ENCODE measurements at regions not wholly inside any gene's neighbourhood (a gene's known extent, or its start where the extent isn't known, plus 50 kb on each side); places are given as distances from the start of the nearest gene placed in this dataset.
"Not testable (repeated sequence)": the region's sequence is repeated elsewhere in the genome, so short reads cannot be mapped to it uniquely, and the experiment has no call there.

GRCh38 chr18:10354241-10354811, 100.1 kb upstream of the APCDD1 start:
- no peak for DNase-seq (ENCODE audit: low read depth)

DNA sequence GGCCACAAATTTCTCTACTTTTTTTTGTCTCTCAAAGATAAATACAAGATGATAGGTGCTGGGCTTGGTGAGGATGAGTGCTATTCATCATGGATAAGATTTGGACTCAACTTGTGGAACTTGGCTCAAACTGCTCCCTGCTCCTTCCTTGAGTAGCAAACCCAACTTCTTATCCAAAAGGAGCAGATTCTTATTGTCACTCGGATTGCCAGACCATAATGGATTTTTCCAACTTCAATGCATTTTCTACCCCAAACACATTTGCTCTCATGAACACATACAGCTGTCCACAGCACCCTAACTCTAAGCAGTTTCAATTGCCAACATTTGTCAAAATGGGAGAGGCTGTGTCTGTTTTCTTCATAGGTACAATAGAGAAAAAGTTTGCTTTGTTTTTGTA, 99.5 kb upstream of the APCDD1 start:
- no peak for DNase-seq (ENCODE audit: low read depth)

DNA sequence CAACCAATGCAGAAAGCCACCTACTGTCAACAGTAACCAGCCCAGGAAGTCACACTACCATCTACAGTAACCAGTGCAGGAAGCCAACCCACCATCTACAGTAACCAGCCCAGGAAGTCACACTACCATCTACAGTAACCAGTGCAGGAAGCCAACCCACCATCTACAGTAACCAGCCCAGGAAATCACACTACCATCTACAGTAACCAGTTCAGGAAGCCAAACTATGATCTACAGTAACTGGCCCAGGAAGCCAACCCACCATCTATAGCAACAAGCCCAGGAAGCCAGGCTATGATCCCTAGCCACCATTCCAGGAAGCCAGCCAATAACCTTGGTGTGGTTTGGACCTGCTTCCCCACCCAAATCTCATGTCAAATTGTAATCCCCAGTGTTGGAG, 97.4 kb upstream of the APCDD1 start:
- DNase-seq (ENCODE audit: low read depth) = not testable (repeated sequence)

DNA sequence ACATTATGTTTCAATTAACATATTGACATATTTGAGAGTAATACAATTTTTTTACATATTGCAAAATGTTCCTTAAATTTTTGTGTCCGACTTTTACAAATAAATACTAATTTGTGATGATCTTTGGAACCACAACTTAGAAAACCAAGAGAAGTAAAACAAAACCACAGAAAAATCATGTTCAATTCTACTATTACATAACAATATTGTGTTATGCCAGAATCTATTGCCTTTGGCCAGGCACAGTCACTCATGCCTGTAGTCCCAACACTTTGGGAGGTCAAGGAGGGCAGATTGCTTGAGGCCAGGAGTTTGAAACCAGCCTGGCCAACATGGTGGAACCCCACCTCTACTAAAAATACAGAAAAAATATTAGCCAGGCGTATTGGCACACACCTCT, 92.8 kb upstream of the APCDD1 start:
- DNase-seq (ENCODE audit: low read depth) = no peak

- DNase-seq (ENCODE audit: low read depth) = no peak
Observed at GRCh38 chr18:10365021-10365500, 89.4 kb upstream of the APCDD1 start.

DNA sequence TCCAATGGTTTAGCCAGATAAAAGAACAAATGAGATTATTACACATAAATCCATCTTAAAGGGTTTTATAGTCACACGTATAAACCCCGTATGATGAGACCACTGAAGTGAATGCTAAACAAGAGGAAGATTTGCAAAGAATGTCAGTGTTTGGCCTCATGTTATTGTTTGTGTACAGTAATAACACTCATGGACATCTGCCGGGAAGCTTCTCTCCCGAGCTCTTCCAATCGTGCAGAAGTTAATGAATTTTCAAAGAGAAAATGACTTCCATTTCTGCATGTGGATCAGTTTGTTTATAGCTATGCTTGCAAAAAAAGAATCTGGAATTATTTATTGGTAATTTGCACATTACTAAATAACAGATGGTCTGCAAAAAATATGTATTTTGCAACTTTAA, 88.5 kb upstream of the APCDD1 start:
- no peak for DNase-seq (ENCODE audit: low read depth)

GRCh38 chr18:10367836-10368235, 86.6 kb upstream of the APCDD1 start:
- no peak for DNase-seq (ENCODE audit: low read depth)

DNA sequence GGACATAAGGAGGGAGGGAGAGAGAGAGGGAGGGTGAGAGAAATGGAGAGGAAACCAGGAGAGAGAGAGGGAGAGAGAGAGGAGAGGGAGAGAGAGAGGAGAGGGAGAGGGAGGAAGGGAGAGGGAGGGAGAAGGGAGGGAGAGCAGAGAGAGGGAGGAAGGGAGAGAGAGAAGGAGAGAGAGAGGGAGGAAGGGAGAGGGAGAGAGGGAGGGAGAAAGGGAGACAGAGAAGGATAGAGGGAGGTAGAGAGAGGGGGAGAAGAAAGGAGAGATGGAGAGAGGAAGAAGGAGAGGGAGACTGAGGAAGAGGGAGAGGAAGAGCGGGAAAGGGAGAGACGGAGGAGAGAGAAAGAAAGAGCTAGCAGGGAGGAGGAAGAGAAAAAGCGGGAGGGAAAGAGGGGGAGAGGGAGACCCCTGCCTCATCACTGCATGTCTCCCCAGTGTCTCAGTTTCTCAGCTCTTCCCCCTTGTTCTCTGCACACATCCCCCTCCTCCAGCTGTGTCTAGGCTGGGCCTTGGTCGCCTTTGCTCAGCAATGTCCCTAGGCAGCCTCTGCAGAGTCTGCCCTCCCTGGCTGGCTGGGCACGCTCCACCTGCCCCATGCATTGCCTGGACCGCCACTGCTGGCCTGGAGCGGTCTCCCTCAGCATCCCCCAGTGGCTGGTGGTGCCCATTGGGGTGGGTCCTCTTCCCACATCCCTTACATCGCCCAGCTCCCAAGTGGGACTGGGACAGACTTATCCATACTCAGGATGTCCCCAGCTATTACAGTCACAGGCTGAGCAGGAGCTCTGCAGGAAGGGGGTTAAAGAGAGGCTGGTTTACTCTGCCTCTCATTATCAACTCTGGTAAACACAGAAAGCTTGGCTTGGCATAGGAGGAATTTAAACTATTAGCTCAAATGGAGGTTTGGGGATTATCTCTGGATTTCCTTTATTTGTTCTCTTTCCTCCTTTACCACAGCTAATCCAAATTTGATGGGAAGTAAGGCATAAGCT, 85.7 kb upstream of the APCDD1 start:
- peak; percentile 4 for DNase-seq (ENCODE audit: low read depth)

GRCh38 chr18:10370716-10371115, 83.7 kb upstream of the APCDD1 start:
- DNase-seq (ENCODE audit: low read depth) = no peak

GRCh38 chr18:10371165-10371564, 83.3 kb upstream of the APCDD1 start:
- DNase-seq (ENCODE audit: low read depth) = no peak

GRCh38 chr18:10374195-10374594, 80.2 kb upstream of the APCDD1 start:
- DNase-seq (ENCODE audit: low read depth) = no peak

- DNase-seq (ENCODE audit: low read depth) = no peak
Observed at GRCh38 chr18:10374636-10375293, 79.7 kb upstream of the APCDD1 start.

GRCh38 chr18:10376731-10377130, 77.7 kb upstream of the APCDD1 start:
- DNase-seq (ENCODE audit: low read depth) = no peak

- no peak for DNase-seq (ENCODE audit: low read depth)
Observed at GRCh38 chr18:10377956-10378355, 76.5 kb upstream of the APCDD1 start.

DNA sequence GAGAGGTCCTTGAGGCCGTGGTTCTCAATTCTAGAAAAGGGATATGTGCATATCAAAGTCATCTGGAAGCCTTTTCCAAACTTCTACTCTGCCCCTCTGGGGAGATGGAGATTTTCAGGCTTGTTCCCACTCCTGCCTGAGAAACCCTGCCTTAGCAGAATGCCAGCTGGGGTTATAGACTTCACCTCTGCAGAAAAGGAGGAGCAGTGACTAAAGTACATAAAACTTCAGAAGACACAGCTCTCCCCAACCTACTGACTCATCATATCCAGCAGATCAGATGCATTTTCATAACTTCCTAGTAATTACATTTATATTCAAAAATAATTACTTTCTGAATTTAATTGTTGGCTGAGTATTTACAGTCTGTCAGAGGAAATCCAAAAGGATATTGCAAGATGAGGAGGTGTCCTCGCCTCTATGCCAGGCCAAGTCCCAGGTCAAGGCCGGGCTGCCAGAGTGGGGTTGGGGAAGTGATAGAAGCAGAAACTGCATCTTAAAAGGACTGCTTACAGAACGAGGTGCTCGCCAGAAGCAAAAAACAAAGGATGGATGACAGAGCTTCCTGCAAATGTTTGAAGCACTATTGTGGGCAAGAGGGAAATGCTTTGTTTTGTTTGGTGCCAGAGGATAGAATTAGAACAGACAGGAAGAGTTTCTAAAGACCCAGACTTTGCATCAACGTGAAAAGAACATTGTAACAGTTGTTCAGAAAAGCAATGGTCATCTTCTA, 75.6 kb upstream of the APCDD1 start:
- no peak for DNase-seq (ENCODE audit: low read depth)

DNA sequence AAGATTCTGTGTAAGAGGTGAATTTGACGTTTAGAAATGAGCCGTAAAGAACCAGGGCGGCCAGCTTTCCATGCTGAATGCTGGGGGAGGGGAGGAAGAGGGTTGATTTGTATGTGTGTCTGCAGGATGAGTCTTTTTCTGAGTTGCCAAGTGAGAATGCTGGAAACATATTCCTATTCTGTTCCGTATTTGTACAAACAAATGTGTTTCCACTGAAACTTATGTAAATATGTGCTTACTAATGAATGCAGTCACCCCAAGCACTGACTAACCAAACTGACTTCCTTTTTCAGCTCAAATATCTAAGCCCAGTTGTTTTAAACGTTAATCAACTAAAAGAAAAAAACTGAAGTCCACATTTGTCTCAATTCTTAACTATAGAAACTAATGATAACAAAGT, 74.9 kb upstream of the APCDD1 start:
- no peak for DNase-seq (ENCODE audit: low read depth)

GRCh38 chr18:10381516-10381915, 72.9 kb upstream of the APCDD1 start:
- no peak for DNase-seq (ENCODE audit: low read depth)

- no peak for DNase-seq (ENCODE audit: low read depth)
Observed at GRCh38 chr18:10381951-10382350, 72.5 kb upstream of the APCDD1 start.

- no peak for DNase-seq (ENCODE audit: low read depth)
Observed at GRCh38 chr18:10386049-10386448, 68.4 kb upstream of the APCDD1 start.

GRCh38 chr18:10386956-10387355, 67.5 kb upstream of the APCDD1 start:
- DNase-seq (ENCODE audit: low read depth) = peak; percentile 20

GRCh38 chr18:10387399-10387798, 67.0 kb upstream of the APCDD1 start:
- DNase-seq (ENCODE audit: low read depth) = no peak

GRCh38 chr18:10388373-10388772, 66.1 kb upstream of the APCDD1 start:
- DNase-seq (ENCODE audit: low read depth) = no peak
